Head of caudate nucleus (tissue), 42 donors: ENCODE measurements at regions not wholly inside any gene's neighbourhood (a gene's known extent, or its start where the extent isn't known, plus 50 kb on each side); places are given as distances from the start of the nearest gene placed in this dataset.
"Not testable (repeated sequence)": the region's sequence is repeated elsewhere in the genome, so short reads cannot be mapped to it uniquely, and the experiment has no call there.

Experiments
- DNase-seq, 42 donors: peaks; one replicate each; pipeline versions ENCODE4 v3.0.0 to v3.0.0-alpha.2; 2020 to 2021; ENCODE audit warnings: mixed read lengths in 7 of 42
- intact Hi-C: fragments of 100-400 bp; cut with DNase I; formaldehyde crosslinking; loops from one replicate; pipeline ENCODE4 v1.15.0; 2022

DNA sequence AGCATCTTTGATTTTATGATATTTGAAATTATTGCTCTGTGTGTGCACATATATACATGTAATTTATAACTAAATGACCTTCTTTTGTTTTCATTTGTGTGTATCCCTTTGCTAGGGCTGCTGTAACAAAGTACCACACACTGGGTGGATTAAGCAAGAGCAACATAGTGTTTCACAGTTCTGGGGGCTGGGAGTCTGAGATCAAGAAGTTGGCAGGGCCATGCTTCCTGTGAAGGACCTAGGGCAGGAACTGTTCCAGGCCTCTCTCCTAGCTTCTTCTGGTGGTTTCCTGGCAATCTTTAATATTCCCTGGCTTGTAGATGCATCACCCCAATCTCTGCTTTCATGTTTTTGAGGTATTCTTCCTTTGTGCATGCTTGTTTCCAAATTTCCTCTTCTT lies 1043.9 kb downstream of the TSN start:
- DNase-seq: no peak

DNA sequence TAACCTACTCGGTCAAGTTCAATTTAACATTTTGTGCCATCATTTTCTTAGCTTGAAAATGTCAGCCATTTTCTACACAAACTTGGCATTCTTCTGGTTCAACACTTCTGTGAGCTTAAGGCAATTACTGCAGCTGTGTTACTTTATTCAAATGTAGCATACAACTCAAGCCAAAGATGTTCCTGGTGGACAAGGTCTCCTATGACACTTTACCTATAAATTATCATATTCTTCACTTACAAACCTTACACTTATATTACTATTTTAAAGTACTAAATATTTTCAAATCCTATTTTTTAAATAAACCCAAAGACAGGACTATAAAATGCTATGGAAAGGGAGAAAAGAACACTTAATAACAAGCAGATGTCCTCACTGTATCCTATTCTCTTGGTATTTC lies 1045.3 kb downstream of the TSN start:
- intact Hi-C loops: no loop called here
- DNase-seq: no peak

More for the DNA sequence above, 1043.9 kb downstream of the TSN start:
- intact Hi-C loops: no loop called here

DNA sequence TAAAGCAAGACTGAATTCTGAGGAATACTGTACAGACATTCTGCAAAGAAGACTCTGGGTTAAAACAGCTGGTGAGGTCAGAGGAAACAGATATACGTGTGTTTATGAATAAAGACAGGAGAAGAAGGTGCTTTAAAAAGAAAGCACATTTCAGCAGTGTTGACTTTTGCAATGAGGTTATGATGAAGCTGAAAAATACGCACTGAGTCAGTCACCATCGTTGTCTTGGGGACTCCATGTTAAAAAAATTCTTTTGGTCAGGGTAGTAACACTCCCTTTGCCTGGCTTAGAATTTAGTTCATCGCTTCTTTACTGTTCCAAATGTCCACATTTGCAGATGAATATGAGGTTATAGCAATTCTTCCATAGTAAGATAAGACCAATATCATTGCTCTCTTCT lies 1049.0 kb downstream of the TSN start:
- intact Hi-C loops: no loop called here
- no peak for DNase-seq

GRCh38 chr2:122805346-122805745 lies 1049.9 kb downstream of the TSN start:
- DNase-seq: no peak
- intact Hi-C loops: no loop called here

- DNase-seq: no peak
- intact Hi-C loops: no loop called here
Observed at GRCh38 chr2:122808286-122808969, 1053.0 kb downstream of the TSN start.

DNA sequence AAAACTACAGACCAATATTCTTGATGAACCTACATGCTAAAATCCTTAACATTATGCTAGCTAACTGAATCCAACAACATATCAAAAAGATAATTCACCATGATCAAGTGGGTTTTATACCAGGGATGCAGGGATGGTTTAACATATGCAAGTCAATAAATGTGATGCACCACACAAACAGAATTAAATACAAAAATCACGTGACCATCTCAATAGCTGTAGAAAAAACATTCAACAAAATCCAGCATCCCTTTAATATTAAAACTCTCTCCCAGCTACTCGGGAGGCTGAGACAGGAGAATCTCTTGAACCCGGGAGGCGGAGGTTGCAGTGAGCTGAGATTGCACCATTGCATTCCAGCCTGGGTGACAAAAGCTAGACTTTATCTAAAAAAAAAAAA lies 1056.8 kb downstream of the TSN start:
- DNase-seq, intact Hi-C loops: not testable (repeated sequence)

GRCh38 chr2:122815120-122815519 lies 1059.7 kb downstream of the TSN start:
- no peak for DNase-seq
- intact Hi-C loops: no loop called here

- no peak for DNase-seq
- intact Hi-C loops: no loop called here
Observed at GRCh38 chr2:122816803-122817202, 1061.4 kb downstream of the TSN start.

DNA sequence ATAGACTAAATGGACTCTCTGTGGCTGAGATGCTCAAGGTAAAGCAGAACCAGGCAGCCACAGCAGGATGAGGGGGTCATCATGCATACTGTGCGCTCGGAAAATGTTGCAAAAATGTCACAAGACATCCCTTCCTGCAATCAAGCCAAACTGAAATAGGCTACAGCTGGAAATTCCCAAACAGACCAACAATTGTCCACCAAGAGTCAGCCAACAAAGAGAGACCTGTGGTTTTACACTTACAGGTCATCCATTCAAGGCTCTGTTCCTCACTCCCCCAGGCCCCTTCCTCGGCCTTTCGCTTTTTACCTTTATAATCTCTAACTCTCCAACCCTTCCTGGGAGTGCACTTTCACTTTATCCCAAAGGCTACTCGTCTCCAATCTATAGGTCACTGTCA lies 1066.9 kb downstream of the TSN start:
- intact Hi-C loops: no loop called here
- no peak for DNase-seq

DNA sequence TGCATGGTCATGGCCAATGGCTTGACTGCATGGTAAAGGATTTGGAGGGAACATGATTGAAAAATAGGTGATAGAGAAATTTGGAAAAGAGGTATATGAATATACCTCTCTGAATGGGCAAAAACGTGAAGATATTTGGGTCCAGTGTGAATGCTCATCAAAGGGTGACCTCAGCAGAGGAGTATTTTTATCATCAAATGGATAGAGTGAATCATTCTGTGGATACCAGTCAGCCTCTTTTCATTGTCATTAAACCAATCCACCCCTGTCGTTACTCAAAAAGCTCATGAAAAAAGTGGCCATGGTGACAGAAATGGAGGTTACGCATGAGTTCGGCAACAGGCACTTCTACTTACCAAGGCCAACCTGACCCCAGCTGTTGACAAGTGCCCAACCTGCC lies 1074.7 kb downstream of the TSN start:
- intact Hi-C loops: no loop called here
- DNase-seq: no peak

GRCh38 chr2:122831649-122832048 lies 1076.2 kb downstream of the TSN start:
- DNase-seq: no peak
- intact Hi-C loops: no loop called here

- no peak for DNase-seq
- intact Hi-C loops: no loop called here
Observed at GRCh38 chr2:122843503-122843902, 1088.1 kb downstream of the TSN start.

- intact Hi-C loops: no loop called here
- no peak for DNase-seq
Observed at GRCh38 chr2:122851161-122851560, 1095.7 kb downstream of the TSN start.

- DNase-seq: no peak
- intact Hi-C loops: no loop called here
Observed at GRCh38 chr2:122851972-122852531, 1096.6 kb downstream of the TSN start.

GRCh38 chr2:122856696-122857095 lies 1101.2 kb downstream of the TSN start:
- intact Hi-C loops: no loop called here
- DNase-seq: no peak

DNA sequence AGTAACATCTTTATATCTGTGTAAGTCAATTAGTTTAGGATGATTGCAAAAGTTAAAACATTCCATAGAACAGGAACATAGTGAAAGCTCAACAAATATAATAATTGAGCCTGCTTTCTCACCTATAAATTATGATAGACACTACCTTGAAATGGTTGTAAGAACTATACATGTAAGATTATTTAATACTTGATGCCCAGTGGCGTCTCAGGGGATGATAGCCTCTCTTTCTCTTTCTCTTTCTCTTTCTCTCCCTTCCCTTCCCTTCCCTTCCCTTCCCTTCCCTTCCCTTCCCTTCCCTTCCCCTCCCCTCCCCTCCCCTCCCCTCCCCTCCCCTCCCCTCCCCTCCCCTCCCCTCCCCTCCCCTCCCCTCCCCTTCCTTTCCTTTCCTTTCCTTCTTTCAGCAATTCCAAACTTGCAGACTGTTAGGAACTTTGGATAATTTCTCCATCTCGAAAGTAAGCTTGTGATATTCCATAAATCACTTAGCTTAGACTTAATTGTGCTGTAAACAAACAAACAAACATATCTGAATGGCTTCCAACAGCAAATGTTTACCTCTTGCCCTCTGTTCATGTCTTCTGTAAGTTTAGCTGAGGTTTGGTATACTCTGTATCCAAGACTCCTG lies 1102.7 kb downstream of the TSN start:
- intact Hi-C loops: no loop called here
- DNase-seq: no peak

- intact Hi-C loops: no loop called here
Observed at GRCh38 chr2:122858813-122859212, 1103.4 kb downstream of the TSN start.

DNA sequence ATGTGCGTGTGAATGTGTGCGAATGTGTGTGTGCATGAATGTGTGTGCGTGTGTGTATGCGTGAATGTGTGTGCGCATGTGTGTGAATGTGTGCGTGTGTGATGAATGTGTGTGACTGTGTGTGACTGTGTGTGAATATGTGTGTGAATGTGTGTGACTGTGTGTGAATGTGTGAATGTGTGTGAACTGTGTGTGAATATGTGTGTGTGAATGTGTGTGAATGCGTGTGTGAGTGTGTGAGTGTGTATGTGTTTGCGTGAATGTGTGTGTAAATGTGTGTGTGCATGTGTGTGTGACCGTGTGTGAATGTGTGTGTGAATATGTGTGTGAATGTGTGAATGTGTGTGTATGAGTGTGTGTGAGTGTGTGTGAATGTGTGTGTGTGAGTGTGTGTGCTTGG lies 1103.8 kb downstream of the TSN start:
- DNase-seq: no peak
- intact Hi-C loops: no loop called here

More at GRCh38 chr2:122858813-122859212, 1103.4 kb downstream of the TSN start:
- DNase-seq: no peak

GRCh38 chr2:122863532-122863931 lies 1108.1 kb downstream of the TSN start:
- intact Hi-C loops: no loop called here
- DNase-seq: peak in 1 of 42 donors; percentile 4

- no peak for DNase-seq
- intact Hi-C loops: no loop called here
Observed at GRCh38 chr2:122864728-122865127, 1109.3 kb downstream of the TSN start.

DNA sequence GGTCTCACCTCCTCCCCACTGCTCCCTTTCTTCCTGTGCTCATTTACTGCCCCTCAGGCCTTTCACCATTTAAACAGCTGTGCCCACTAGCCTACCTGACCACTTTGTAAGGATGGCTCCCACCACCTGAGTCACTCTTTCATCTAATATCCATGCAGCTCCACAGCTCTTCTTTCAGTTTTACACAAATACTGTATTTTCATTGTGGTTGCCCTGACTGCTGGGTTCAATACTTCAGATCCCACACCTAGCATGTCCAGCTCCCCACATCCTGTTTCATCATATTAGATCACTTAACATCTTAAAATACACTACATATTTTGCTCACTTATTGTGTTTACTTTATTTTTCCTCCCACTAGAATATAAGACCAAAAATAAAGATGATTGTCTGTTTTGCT lies 1110.6 kb downstream of the TSN start:
- intact Hi-C loops: no loop called here
- no peak for DNase-seq
